SK-N-SH (cell line): ENCODE measurements at regions not wholly inside any gene's neighbourhood (a gene's known extent, or its start where the extent isn't known, plus 50 kb on each side); places are given as distances from the start of the nearest gene placed in this dataset.

Experiments used
- CTCF ChIA-PET: fragments of 300-600, 350-600 bp; formaldehyde crosslinking; extraction: SDS; loops from one replicate; lab custom pipeline; 2021; lab: Yijun Ruan, JAX
- POLR2A ChIA-PET: fragments of 350-600 bp; sonication (Branson Sonifier 250); formaldehyde crosslinking; extraction: SDS; loops from one replicate; lab custom pipeline; 2020; ENCODE audit warnings: antibody characterized with exemption, inconsistent platforms; lab: Yijun Ruan, JAX
- DNase-seq: peaks from one replicate; pipeline ENCODE4 v3.0.0; 2012
- H2AFZ ChIP-seq: fragments of 200-600 bp; sonication (generic); 2 replicates; pipeline ENCODE4 v1.8.1; 2016; ENCODE audit warnings: antibody characterized with exemption, mild to moderate bottlenecking, low read depth
- H3F3A ChIP-seq: fragments of 200-600 bp; sonication (generic); replicated peaks from 2 replicates; pipeline ENCODE3; 2016; ENCODE audit warnings: antibody characterized with exemption, mild to moderate bottlenecking; ENCODE audit not compliant: insufficient read depth
- H3K27ac ChIP-seq, 2 experiments: fragments of 200-500 bp in 1 of 2; fragments of 200-600 bp in 1 of 2; sonication (Bioruptor generic) in 1 of 2; sonication (generic), shearing (Covaris generic) in 1 of 2; 2 replicates each; pipeline versions ENCODE4 v1.5.1 to v1.6.1; 2014 to 2016; ENCODE audit warnings: low read depth in 2 of 2, inconsistent platforms in 1 of 2, low read length in 1 of 2, mild to moderate bottlenecking in 1 of 2, mixed read lengths in 1 of 2
- H3K27me3 ChIP-seq: fragments of 200-600 bp; sonication (generic), shearing (Covaris generic); 2 replicates; pipeline ENCODE4 v1.6.1; 2016; ENCODE audit warnings: mixed run types; ENCODE audit not compliant: insufficient read depth
- H3K36me3 ChIP-seq, 2 experiments: fragments of 200-500 bp in 1 of 2; fragments of 200-600 bp in 1 of 2; sonication (Bioruptor generic) in 1 of 2; sonication (generic) in 1 of 2; replicated peaks in 1 of 2; 2 replicates each; pipeline versions ENCODE3 to v1.5.1; 2014 to 2016; ENCODE audit warnings: low read length in 1 of 2, mild to moderate bottlenecking in 1 of 2; ENCODE audit not compliant: insufficient read depth in 2 of 2, control insufficient read depth in 1 of 2
- H3K4me1 ChIP-seq, 2 experiments: fragments of 200-500 bp in 1 of 2; fragments of 200-600 bp in 1 of 2; sonication (Bioruptor generic) in 1 of 2; sonication (generic), shearing (Covaris generic) in 1 of 2; 2 replicates each; pipeline versions ENCODE4 v1.5.1 to v1.6.1; 2014 to 2016; ENCODE audit warnings: low read depth in 1 of 2, low read length in 1 of 2, mixed run types in 1 of 2; ENCODE audit not compliant: insufficient read depth in 2 of 2, control insufficient read depth in 1 of 2
- H3K4me2 ChIP-seq: fragments of 200-600 bp; sonication (generic), shearing (Covaris generic); 2 replicates; pipeline ENCODE4 v1.6.1; 2017; ENCODE audit warnings: mixed run types
- H3K4me3 ChIP-seq, 2 experiments: fragments of 200-500 bp in 1 of 2; fragments of 200-600 bp in 1 of 2; sonication (Bioruptor generic) in 1 of 2; sonication (generic), shearing (Covaris generic) in 1 of 2; 2 replicates each; pipeline versions ENCODE4 v1.5.1 to v1.8.1; 2014 to 2016; ENCODE audit warnings: low read depth in 2 of 2, inconsistent platforms in 1 of 2, low read length in 1 of 2, mild to moderate bottlenecking in 1 of 2, mixed read lengths in 1 of 2, moderate library complexity in 1 of 2
- H3K79me2 ChIP-seq: fragments of 200-600 bp; sonication (generic); 2 replicates; pipeline ENCODE4 v1.8.1; 2017; ENCODE audit warnings: mild to moderate bottlenecking; ENCODE audit not compliant: insufficient read depth
- H3K9ac ChIP-seq: fragments of 200-600 bp; sonication (generic); 2 replicates; pipeline ENCODE4 v1.6.1; 2017; ENCODE audit warnings: mixed run types
- H3K9me2 ChIP-seq: fragments of 200-600 bp; sonication (generic); 2 replicates; pipeline ENCODE4 v1.6.1; 2017; ENCODE audit warnings: mixed run types
- H3K9me3 ChIP-seq: fragments of 200-600 bp; sonication (generic); 2 replicates; pipeline ENCODE4 v1.6.1; 2017; ENCODE audit warnings: mixed run types, mild to moderate bottlenecking, moderate library complexity
- H4K20me1 ChIP-seq: fragments of 200-600 bp; sonication (generic); 2 replicates; pipeline ENCODE4 v1.6.1; 2017; ENCODE audit warnings: mild to moderate bottlenecking, mixed run types; ENCODE audit not compliant: insufficient read depth
- CHD2 ChIP-seq: fragments of 150-350 bp; IDR thresholded peaks from 2 replicates; pipeline ENCODE4 v1.6.1; 2018; ENCODE audit warnings: low read length; ENCODE audit not compliant: partially characterized antibody
- CTCF ChIP-seq: fragments of 200-600 bp; sonication (generic); IDR thresholded peaks from 2 replicates; pipeline ENCODE4 v1.6.1; 2017; ENCODE audit warnings: antibody characterized with exemption, mild to moderate bottlenecking, moderate library complexity
- FOXJ3 ChIP-seq: sonication (generic); formaldehyde crosslinking; IDR thresholded peaks from 2 replicates; pipeline ENCODE4 v1.5.1; 2020; ENCODE audit warnings: mild to moderate bottlenecking, missing genetic modification reagents
- GATA2 ChIP-seq: sonication (generic); formaldehyde crosslinking; IDR thresholded peaks from 2 replicates; pipeline ENCODE4 v1.5.0; 2020; ENCODE audit warnings: mild to moderate bottlenecking, missing genetic modification reagents
- JUND ChIP-seq: IDR thresholded peaks from 2 replicates; pipeline ENCODE4 v1.4.0; 2012
- MAX ChIP-seq: IDR thresholded peaks from 2 replicates; pipeline ENCODE4 v1.4.0; 2012; ENCODE audit warnings: low read depth
- NRF1 ChIP-seq: IDR thresholded peaks from 2 replicates; pipeline ENCODE4 v1.6.1; 2012; ENCODE audit warnings: low read depth, mild to moderate bottlenecking, low read length
- PBX3 ChIP-seq: IDR thresholded peaks from 2 replicates; pipeline ENCODE4; 2012
- RCOR1 ChIP-seq: fragments of 150-350 bp; IDR thresholded peaks from 2 replicates; pipeline ENCODE4 v1.6.1; 2017; ENCODE audit warnings: antibody characterized with exemption, low read length
- RFX5 ChIP-seq: IDR thresholded peaks from 2 replicates; pipeline ENCODE4 v1.6.1; 2012; ENCODE audit warnings: mild to moderate bottlenecking, improper control_type of control experiment, low read length
- RXRA ChIP-seq: IDR thresholded peaks from 2 replicates; pipeline ENCODE4 v1.4.0; 2012; ENCODE audit warnings: low read depth, mild to moderate bottlenecking, borderline replicate concordance
- SIN3A ChIP-seq: IDR thresholded peaks from 2 replicates; pipeline ENCODE4 v1.6.1; 2012; ENCODE audit warnings: low read depth, mild to moderate bottlenecking, low read length, moderate library complexity, borderline replicate concordance
- SMC3 ChIP-seq: IDR thresholded peaks from 2 replicates; pipeline ENCODE4 v1.6.1; 2012; ENCODE audit warnings: low read depth, low read length, improper control_type of control experiment
- TAF1 ChIP-seq: IDR thresholded peaks from 2 replicates; pipeline ENCODE4 v1.6.1; 2012; ENCODE audit warnings: low read depth, mild to moderate bottlenecking, low read length, moderate library complexity, borderline replicate concordance
- TCF12 ChIP-seq: IDR thresholded peaks from 2 replicates; pipeline ENCODE4 v1.4.0; 2012
- TEAD4 ChIP-seq: IDR thresholded peaks from 2 replicates; pipeline ENCODE4 v1.4.0; 2012; ENCODE audit warnings: mild to moderate bottlenecking, borderline replicate concordance; ENCODE audit not compliant: insufficient read depth
- USF1 ChIP-seq: IDR thresholded peaks from 2 replicates; pipeline ENCODE4 v1.4.0; 2012; ENCODE audit warnings: low read depth, borderline replicate concordance
- USF2 ChIP-seq: fragments of 150-350 bp; IDR thresholded peaks from 2 replicates; pipeline ENCODE4 v1.6.1; 2017; ENCODE audit warnings: antibody characterized with exemption, low read length, low read depth, borderline replicate concordance
- WGBS: methylation state at CpG from one replicate; pipeline ENCODE4 v1.1.6; 2017; ENCODE audit warnings: low lambda C conversion rate; 5-methylcytosine and 5-hydroxymethylcytosine counted together

GRCh38 chr19:28154077-28154476 lies 1058.9 kb downstream of the UQCRFS1 start:
- H3K36me3 ChIP-seq, result no peaks in the 10 kb centered on the region
- no peaks in the 10 kb centered on the region for H4K20me1 ChIP-seq
- H3F3A ChIP-seq, result no peaks in the 10 kb centered on the region
- H3K4me3 ChIP-seq, result no peak overlapping the region
- no peak overlapping the region for H2AFZ ChIP-seq
- H3K9me3 ChIP-seq, result no peaks in the 10 kb centered on the region
- no peaks in the 10 kb centered on the region for H3K79me2 ChIP-seq
- H3K9ac ChIP-seq, result no peak overlapping the region
- no peak for DNase-seq
- CTCF ChIA-PET, result no interaction called here
- POLR2A ChIA-PET, result no interaction called here
- TF ChIP-seq SIN3A (no peak), JUND (no peak), RFX5 (no peak), SMC3 (no peak)
- H3K27ac ChIP-seq, result no peak overlapping the region
- no peaks in the 10 kb centered on the region for H3K9me2 ChIP-seq
- peaks cover 9% of the 10 kb centered on the region; the same call in 1 of the 2 replicates for H3K27me3 ChIP-seq
- WGBS, result 2% methylated on average over 2 of the region's 2 CpGs
- no peak overlapping the region for H3K4me2 ChIP-seq
- H3K4me1 ChIP-seq, result no peaks in the 10 kb centered on the region

GRCh38 chr19:28153123-28153522 lies 1059.8 kb downstream of the UQCRFS1 start:
- no peaks in the 10 kb centered on the region for H4K20me1 ChIP-seq
- H3K9ac ChIP-seq, result no peak overlapping the region
- H3K36me3 ChIP-seq, result no peaks in the 10 kb centered on the region
- H3K9me2 ChIP-seq, result no peaks in the 10 kb centered on the region
- ChIA-PET CTCF (no interaction called here), POLR2A (no interaction called here)
- no peaks in the 10 kb centered on the region for H3K79me2 ChIP-seq
- H3K4me1 ChIP-seq, result no peaks in the 10 kb centered on the region
- 3% methylated on average over 3 of the region's 3 CpGs for WGBS
- no peaks in the 10 kb centered on the region for H3F3A ChIP-seq
- H3K4me2 ChIP-seq, result no peak overlapping the region
- H3K27ac ChIP-seq, result no peak overlapping the region
- TF ChIP-seq TEAD4 (no peak), CHD2 (no peak), USF1 (no peak), GATA2 (CRISPR knock-in tag) (no peak), MAX (no peak), TCF12 (no peak), JUND (no peak), SIN3A (no peak)
- no peaks in the 10 kb centered on the region for H3K9me3 ChIP-seq
- no peak overlapping the region for H2AFZ ChIP-seq
- H3K27me3 ChIP-seq, result peaks cover 9% of the 10 kb centered on the region
- no peak overlapping the region for H3K4me3 ChIP-seq
- no peak for DNase-seq

- Histone ChIP-seq H3K79me2 (no peaks in the 10 kb centered on the region), H3K4me3 (no peak overlapping the region), H3F3A (no peaks in the 10 kb centered on the region), H3K9me2 (no peaks in the 10 kb centered on the region), H2AFZ (no peak overlapping the region), H3K27me3 (peaks cover 9% of the 10 kb centered on the region), H3K9ac (no peak overlapping the region), H3K4me1 (no peaks in the 10 kb centered on the region), H3K4me2 (no peak overlapping the region), H4K20me1 (no peaks in the 10 kb centered on the region), H3K27ac (no peak overlapping the region), H3K9me3 (no peaks in the 10 kb centered on the region), H3K36me3 (no peaks in the 10 kb centered on the region)
- ChIA-PET POLR2A (no interaction called here), CTCF (interaction anchor here (1.7 kb wide), 1 partner anchor 12 kb away, joined by 5 read pairs; no protein-coding TSS in a partner anchor)
- WGBS, result 0% methylated on average over 5 of the region's 5 CpGs
- no peak for DNase-seq
- no peak for TF ChIP-seq JUND
- no peak for TF ChIP-seq RFX5
- no peak for TF ChIP-seq SMC3
- TF ChIP-seq RXRA, result no peak
- no peak for TF ChIP-seq RCOR1
- no peak for TF ChIP-seq USF1
- TF ChIP-seq PBX3, result no peak
- no peak for TF ChIP-seq TAF1
- TF ChIP-seq USF2, result no peak
- TF ChIP-seq FOXJ3 (CRISPR knock-in tag), result no peak
- TF ChIP-seq NRF1, result no peak
- no peak for TF ChIP-seq SIN3A
- no peak for TF ChIP-seq CTCF
These were observed 1060.8 kb downstream of the UQCRFS1 start for GRCh38 chr19:28152195-28152594.
